Duodenal mucosa (tissue), 2 donors: ENCODE measurements at regions not wholly inside any gene's neighbourhood (a gene's known extent, or its start where the extent isn't known, plus 50 kb on each side); places are given as distances from the start of the nearest gene placed in this dataset.

ENCODE experiments used
- H3K27ac ChIP-seq: one replicate; pipeline ENCODE4 v1.7.0; 2013; ENCODE audit warnings: low read depth, low read length
- H3K27me3 ChIP-seq, 2 donors: one replicate each; pipeline ENCODE4 v1.7.0; 2013; ENCODE audit warnings: low read length in 2 of 2, control low read depth in 1 of 2; ENCODE audit not compliant: insufficient read depth in 2 of 2, control insufficient read depth in 1 of 2
- H3K36me3 ChIP-seq, 2 donors: one replicate each; pipeline ENCODE4 v1.7.0; 2013; ENCODE audit warnings: low read length in 2 of 2, control low read depth in 1 of 2; ENCODE audit not compliant: insufficient read depth in 2 of 2, control insufficient read depth in 1 of 2
- H3K4me1 ChIP-seq, 2 donors: one replicate each; pipeline ENCODE4 v1.7.0; 2013; ENCODE audit warnings: low read length in 2 of 2, control low read depth in 1 of 2; ENCODE audit not compliant: insufficient read depth in 2 of 2, control insufficient read depth in 1 of 2
- H3K4me3 ChIP-seq, 2 donors: one replicate each; pipeline ENCODE4 v1.7.0; 2013; ENCODE audit warnings: low read length in 2 of 2, low read depth in 1 of 2
- H3K9ac ChIP-seq, 2 donors: one replicate each; pipeline ENCODE4 v1.7.0; 2013; ENCODE audit warnings: low read length in 2 of 2, low read depth in 1 of 2
- H3K9me3 ChIP-seq, 2 donors: one replicate each; pipeline ENCODE4 v1.7.0; 2013; ENCODE audit warnings: low read length in 2 of 2, control low read depth in 1 of 2; ENCODE audit not compliant: control insufficient read depth in 1 of 2

GRCh38 chr2:235139956-235140800 is 188.4 kb downstream of the SH3BP4 start:
- Histone ChIP-seq H3K27ac (no peak overlapping the region), H3K4me1 (peaks cover 10 to 12% of the 10 kb centered on the region in 2 donors), H3K9me3 (no peaks in the 10 kb centered on the region), H3K4me3 (no peak overlapping the region), H3K9ac (no peak overlapping the region), H3K36me3 (no peaks in the 10 kb centered on the region), H3K27me3 (no peaks in the 10 kb centered on the region)

GRCh38 chr2:235140801-235141081 is 188.9 kb downstream of the SH3BP4 start:
- Histone ChIP-seq H3K27ac (no peak overlapping the region), H3K4me1 (peaks cover 10 to 12% of the 10 kb centered on the region in 2 donors), H3K9ac (no peak overlapping the region), H3K27me3 (no peaks in the 10 kb centered on the region), H3K4me3 (no peak overlapping the region), H3K9me3 (no peaks in the 10 kb centered on the region), H3K36me3 (no peaks in the 10 kb centered on the region)

DNA sequence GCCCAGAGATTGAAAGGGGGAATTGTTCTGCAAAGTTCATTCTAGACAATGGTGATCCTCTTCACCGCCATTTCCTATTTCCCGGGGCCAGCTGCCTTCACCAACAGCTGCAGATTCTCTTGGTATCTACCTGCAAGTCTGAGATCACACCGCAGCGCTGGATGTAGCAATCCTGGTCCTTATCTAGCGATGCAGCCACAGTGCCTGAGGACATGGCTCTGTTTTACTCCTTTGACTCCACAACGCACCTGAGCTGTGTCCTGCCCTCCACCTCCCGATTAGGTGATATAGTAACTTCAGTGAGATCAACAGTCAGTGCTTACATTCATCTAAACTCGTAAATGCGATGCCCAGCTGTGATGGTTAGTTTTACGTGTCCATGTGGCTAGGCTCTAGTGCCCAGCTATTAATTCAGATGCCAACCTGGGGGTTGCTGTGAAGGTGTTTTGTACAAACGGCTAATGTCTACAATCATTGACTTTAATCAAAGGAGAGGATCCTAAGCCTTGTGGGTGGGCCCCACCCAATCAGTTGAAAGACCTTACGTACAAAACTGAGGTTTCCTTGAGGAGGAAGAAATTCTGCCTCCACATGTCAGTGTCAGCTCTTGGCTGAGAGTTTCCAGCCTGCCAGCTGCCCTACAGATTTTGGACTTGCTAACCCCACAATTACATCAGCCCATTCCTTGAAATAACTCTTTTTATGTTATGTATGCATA is 189.8 kb downstream of the SH3BP4 start:
- Histone ChIP-seq H3K4me1 (peaks cover 10 to 12% of the 10 kb centered on the region in 2 donors), H3K27me3 (no peaks in the 10 kb centered on the region), H3K27ac (no peak overlapping the region), H3K9ac (no peak overlapping the region), H3K9me3 (no peaks in the 10 kb centered on the region), H3K4me3 (no peak overlapping the region), H3K36me3 (no peaks in the 10 kb centered on the region)

DNA sequence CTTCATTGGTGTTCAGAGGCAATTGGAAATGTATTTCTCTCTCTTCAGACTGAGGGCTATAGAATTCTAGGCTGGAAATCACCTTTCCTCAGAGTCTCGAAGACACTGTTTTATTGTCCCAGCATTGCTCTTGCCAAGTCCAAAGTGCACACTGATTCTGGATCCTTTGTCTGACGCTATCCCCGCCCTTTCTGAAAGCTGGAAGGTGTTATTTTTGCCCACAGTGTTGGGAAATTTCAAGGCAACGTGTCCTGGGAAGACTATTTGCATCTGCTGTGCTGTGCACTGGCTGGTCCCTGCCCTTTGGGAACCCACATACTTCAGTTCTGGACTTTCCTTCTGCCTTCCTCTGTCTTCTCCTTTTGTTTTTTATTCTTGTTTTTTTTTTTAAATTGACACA is 190.8 kb downstream of the SH3BP4 start:
- no peaks in the 10 kb centered on the region for H3K27me3 ChIP-seq
- H3K27ac ChIP-seq, result no peak overlapping the region
- H3K4me1 ChIP-seq, result peaks cover 10 to 12% of the 10 kb centered on the region in 2 donors
- no peak overlapping the region for H3K4me3 ChIP-seq
- no peak overlapping the region for H3K9ac ChIP-seq
- H3K9me3 ChIP-seq, result no peaks in the 10 kb centered on the region
- no peaks in the 10 kb centered on the region for H3K36me3 ChIP-seq

- Histone ChIP-seq H3K4me1 (peaks cover 10 to 12% of the 10 kb centered on the region in 2 donors), H3K36me3 (no peaks in the 10 kb centered on the region), H3K9me3 (no peaks in the 10 kb centered on the region), H3K4me3 (no peak overlapping the region), H3K9ac (no peak overlapping the region), H3K27me3 (no peaks in the 10 kb centered on the region), H3K27ac (no peak overlapping the region)
Measured at GRCh38 chr2:235143789-235144188, 192.0 kb downstream of the SH3BP4 start.

GRCh38 chr2:235144291-235144690 is 192.5 kb downstream of the SH3BP4 start:
- Histone ChIP-seq H3K9me3 (no peaks in the 10 kb centered on the region), H3K27me3 (no peaks in the 10 kb centered on the region), H3K4me3 (no peak overlapping the region), H3K36me3 (no peaks in the 10 kb centered on the region), H3K4me1 (peaks cover 10 to 12% of the 10 kb centered on the region in 2 donors), H3K9ac (no peak overlapping the region), H3K27ac (no peak overlapping the region)

GRCh38 chr2:235146206-235146605 is 194.4 kb downstream of the SH3BP4 start:
- Histone ChIP-seq H3K27ac (no peak overlapping the region), H3K9me3 (no peaks in the 10 kb centered on the region), H3K36me3 (no peaks in the 10 kb centered on the region), H3K4me3 (no peak overlapping the region), H3K4me1 (peaks cover 10 to 16% of the 10 kb centered on the region in 2 donors), H3K27me3 (no peaks in the 10 kb centered on the region), H3K9ac (no peak overlapping the region)

DNA sequence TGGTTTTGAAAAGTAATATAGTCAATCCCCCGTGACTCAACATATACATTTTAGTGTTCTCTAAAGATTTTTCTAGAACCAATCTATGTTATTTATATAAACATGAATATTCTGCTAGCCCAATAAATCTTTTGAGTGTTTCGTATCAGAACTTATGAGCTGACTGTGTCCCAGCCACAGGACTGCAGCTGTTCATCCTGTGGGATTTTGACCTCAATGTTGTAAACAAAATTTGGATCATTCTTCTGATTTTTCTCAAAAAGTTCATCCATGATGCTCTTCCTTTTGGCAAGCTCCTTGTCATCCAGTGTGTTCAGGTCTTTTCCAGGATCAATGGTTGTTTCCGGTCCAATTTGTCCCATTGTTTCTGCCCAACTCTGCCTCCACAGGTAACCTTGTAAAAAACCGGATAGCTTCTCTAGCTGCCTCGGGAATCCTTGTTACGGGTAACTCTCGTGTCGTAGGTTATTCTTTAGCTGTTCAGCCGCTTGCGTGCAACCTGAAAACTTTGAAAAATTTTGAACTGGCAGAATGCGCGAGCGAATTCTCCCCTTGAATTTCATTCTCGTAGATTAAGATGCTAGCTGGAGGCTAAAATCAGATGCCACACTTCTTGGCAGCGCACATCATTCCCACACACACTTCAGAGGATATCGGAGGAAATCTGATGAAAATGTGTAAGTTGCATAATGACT is 195.2 kb downstream of the SH3BP4 start:
- Histone ChIP-seq H3K9me3 (no peaks in the 10 kb centered on the region), H3K27ac (no peak overlapping the region), H3K27me3 (no peaks in the 10 kb centered on the region), H3K4me3 (no peak overlapping the region), H3K9ac (no peak overlapping the region), H3K4me1 (peaks cover 10 to 14% of the 10 kb centered on the region in 2 donors), H3K36me3 (no peaks in the 10 kb centered on the region)

DNA sequence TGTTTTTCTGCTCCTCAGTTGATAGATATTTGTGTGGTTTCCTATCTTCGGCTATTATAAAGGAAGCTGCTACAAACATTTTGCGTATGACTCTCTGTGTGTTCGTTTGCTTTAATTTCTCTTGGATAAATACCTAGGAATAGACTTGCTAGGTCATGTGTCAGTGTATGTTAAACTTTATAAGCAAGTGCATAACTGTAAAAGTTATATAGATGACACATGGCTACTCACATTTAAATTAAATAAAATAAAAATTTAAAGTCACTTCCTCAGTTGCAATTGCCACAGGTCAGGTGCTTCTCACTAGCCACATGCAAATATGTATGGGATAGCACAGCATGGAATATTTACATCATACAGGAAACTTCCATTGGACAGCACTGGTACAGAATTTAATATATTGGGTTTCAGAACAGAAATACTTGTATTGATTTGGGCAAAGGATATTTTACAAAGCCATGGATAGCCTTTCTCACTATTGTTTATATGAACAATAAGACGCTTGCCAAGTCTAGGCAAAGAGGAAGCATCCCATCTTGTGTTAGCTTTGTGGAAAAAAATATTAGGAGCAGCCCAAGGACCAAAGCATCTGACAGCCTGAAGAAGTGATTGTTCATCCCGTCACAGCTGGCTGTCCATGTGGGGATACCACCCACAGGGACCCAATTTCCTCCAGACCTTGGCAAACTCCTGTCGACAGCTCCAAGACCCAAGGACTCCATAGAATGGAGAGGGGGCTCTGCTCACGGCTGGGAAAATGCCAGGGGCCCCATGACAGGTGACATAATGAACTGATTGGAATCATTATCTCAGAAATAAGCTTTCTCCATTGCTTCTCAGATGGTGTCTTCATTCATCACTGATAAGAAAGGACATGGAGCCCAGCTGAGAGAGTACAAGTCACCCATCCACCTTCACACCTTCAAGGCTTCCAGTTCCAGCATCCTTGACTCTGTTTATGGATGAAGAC is 196.7 kb downstream of the SH3BP4 start:
- H3K4me3 ChIP-seq, result no peak overlapping the region
- no peak overlapping the region for H3K9ac ChIP-seq
- peaks cover 0 to 4% of the 10 kb centered on the region in 2 donors for H3K4me1 ChIP-seq
- no peaks in the 10 kb centered on the region for H3K27me3 ChIP-seq
- no peaks in the 10 kb centered on the region for H3K9me3 ChIP-seq
- H3K27ac ChIP-seq, result no peak overlapping the region
- H3K36me3 ChIP-seq, result no peaks in the 10 kb centered on the region
